ENCODE measurements at regions not wholly inside any gene's neighbourhood (a gene's known extent, or its start where the extent isn't known, plus 50 kb on each side); places are given as distances from the start of the nearest gene placed in this dataset.
A peak's percentile ranks its signal among the peaks of the same experiment; 100 is the strongest.

DNA sequence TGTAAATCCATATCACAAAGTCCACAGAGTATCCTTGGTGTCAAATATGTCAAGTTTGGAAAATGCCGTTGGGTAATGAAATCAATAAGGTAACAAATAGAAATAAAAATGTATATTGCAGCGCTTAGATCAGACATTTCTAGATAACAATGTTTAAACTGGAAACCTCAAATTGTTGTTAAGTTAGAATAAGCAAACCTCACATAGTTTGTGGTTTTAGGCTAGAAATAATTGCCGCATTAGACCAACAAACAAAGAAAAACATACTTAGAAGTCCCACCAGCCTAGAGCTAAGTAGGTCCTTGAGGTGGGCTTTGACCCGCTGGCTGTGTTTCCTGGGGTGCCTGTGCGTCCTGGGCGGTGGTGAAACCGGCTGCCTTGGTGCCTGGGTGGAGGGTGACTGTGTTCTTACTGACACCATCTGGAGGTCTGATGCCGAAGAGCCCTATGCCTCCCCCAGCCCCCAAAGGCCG is 71.4 kb downstream of the DACT2 start:
- Histone ChIP-seq H3K9ac (ENCODE audit: low read length) (no peak overlapping the region), H2AFZ (ENCODE audit: low read length) (no peak overlapping the region), H4K20me1 (ENCODE audit: insufficient read depth, low read length) (no peaks in the 10 kb centered on the region), H3K9me3 (replicated peaks; ENCODE audit: insufficient read depth, low read length) (no peaks in the 10 kb centered on the region), H3K27ac (ENCODE audit: low read length) (no peak overlapping the region), H3K79me2 (ENCODE audit: low read length) (no peaks in the 10 kb centered on the region), H3K36me3 (replicated peaks; ENCODE audit: insufficient read depth, low read length) (no peaks in the 10 kb centered on the region), H3K4me3 (ENCODE audit: low read length) (no peak overlapping the region), H3F3A (ENCODE audit: insufficient read depth, low read length) (no peaks in the 10 kb centered on the region), H3K4me1 (ENCODE audit: low read length) (no peaks in the 10 kb centered on the region), H3K27me3 (replicated peaks; ENCODE audit: insufficient read depth, low read length) (no peaks in the 10 kb centered on the region; the same call in 1 of the 2 replicates), H3K4me2 (ENCODE audit: low read depth, low read length) (no peak overlapping the region), H3K9me2 (replicated peaks; ENCODE audit: insufficient read depth, low read length) (no peaks in the 10 kb centered on the region)
- DNase-seq = no peak
- no peak for TF ChIP-seq EZH2phosphoT487 (IDR thresholded peaks at IDR 0.05; ENCODE audit: low read length)

DNA sequence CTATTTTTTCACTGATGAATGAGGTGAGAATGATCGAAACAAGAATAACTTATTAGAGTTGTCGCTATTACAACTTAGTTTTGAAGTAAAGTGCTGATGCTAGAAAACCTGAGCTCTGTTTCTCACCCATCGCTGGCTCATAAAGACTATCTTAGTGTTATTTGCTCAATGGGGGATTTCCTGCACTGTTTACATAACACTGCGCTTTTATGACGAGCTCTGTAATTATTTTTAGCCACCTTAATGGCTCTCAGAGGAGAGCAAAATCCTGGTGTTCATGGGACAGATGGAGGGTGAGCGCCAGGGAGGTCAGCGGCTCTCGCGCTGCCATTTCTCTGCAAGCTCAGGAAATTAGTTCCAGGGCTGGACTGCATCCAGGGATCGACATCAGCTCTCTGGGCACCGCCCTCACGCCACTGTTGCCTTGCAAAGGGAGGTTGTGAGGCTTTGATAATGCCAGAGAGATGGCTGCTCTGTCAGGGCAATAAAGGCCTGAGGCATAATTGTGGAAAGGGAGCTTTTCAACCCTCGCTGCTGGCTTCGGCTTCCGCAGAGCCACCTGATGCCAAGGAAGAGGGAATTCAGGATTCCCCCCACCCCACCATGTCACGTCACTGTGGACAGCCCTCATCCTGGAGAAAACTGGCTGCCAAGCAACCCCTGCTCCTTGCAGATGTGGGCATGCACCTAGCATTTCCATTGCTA is 72.0 kb downstream of the DACT2 start:
- Histone ChIP-seq H3F3A (ENCODE audit: insufficient read depth, low read length) (no peaks in the 10 kb centered on the region), H3K79me2 (ENCODE audit: low read length) (no peaks in the 10 kb centered on the region), H3K9ac (ENCODE audit: low read length) (no peak overlapping the region), H3K4me1 (ENCODE audit: low read length) (no peaks in the 10 kb centered on the region), H3K9me3 (replicated peaks; ENCODE audit: insufficient read depth, low read length) (no peaks in the 10 kb centered on the region), H3K4me3 (ENCODE audit: low read length) (no peak overlapping the region), H3K9me2 (replicated peaks; ENCODE audit: insufficient read depth, low read length) (no peaks in the 10 kb centered on the region), H3K27ac (ENCODE audit: low read length) (no peak overlapping the region), H3K36me3 (replicated peaks; ENCODE audit: insufficient read depth, low read length) (no peaks in the 10 kb centered on the region), H4K20me1 (ENCODE audit: insufficient read depth, low read length) (no peaks in the 10 kb centered on the region), H3K4me2 (ENCODE audit: low read depth, low read length) (no peak overlapping the region), H2AFZ (ENCODE audit: low read length) (no peak overlapping the region), H3K27me3 (replicated peaks; ENCODE audit: insufficient read depth, low read length) (no peaks in the 10 kb centered on the region; the same call in 1 of the 2 replicates)
- TF ChIP-seq EZH2phosphoT487 (IDR thresholded peaks at IDR 0.05; ENCODE audit: low read length) = no peak
- TF ChIP-seq, protein P1, sequence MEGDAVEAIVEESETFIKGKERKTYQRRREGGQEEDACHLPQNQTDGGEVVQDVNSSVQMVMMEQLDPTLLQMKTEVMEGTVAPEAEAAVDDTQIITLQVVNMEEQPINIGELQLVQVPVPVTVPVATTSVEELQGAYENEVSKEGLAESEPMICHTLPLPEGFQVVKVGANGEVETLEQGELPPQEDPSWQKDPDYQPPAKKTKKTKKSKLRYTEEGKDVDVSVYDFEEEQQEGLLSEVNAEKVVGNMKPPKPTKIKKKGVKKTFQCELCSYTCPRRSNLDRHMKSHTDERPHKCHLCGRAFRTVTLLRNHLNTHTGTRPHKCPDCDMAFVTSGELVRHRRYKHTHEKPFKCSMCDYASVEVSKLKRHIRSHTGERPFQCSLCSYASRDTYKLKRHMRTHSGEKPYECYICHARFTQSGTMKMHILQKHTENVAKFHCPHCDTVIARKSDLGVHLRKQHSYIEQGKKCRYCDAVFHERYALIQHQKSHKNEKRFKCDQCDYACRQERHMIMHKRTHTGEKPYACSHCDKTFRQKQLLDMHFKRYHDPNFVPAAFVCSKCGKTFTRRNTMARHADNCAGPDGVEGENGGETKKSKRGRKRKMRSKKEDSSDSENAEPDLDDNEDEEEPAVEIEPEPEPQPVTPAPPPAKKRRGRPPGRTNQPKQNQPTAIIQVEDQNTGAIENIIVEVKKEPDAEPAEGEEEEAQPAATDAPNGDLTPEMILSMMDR (IDR thresholded peaks at IDR 0.05; ENCODE audit: low read length) = no peak
- TF ChIP-seq EZH2 (optimal IDR thresholded peaks at IDR 0.05; ENCODE audit: low read depth, low read length) = no peak
- peak; percentile 11 for DNase-seq

DNA sequence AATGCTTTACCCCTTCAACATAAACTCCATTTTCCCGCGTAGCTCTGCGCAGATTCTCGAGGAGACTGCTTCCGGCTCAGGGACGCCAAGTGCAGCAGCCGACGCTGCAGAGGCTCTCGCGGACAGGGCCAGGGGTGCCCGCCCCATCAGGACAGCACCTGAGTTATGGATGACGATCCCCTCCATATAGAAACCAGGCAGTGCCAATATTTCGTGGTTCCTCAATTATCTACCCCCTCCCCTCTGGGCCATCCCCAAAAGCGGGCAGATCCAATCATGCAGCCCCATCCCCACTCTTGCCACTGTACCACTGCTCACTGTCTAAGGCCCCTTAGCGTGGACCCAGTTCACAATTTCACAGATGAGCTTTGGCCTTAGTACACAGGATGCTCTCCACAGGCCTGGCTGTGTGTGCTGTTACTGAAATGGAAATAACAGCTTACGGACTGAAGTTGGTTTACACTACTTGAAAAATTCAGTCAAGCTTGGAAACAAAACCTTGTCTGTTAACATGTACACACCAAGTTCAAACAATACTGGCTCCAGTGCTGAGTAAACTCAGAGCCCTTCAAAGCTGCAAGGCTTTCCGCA is 74.5 kb downstream of the DACT2 start:
- no peak for DNase-seq
- no peak for TF ChIP-seq EZH2phosphoT487 (IDR thresholded peaks at IDR 0.05; ENCODE audit: low read length)
- TF ChIP-seq, protein P1 (IDR thresholded peaks at IDR 0.05; ENCODE audit: low read length) = no peak
- TF ChIP-seq EZH2 (optimal IDR thresholded peaks at IDR 0.05; ENCODE audit: low read depth, low read length) = no peak
- no peak overlapping the region for H2AFZ ChIP-seq (ENCODE audit: low read length)
- no peaks in the 10 kb centered on the region for H3K79me2 ChIP-seq (ENCODE audit: low read length)
- H3K4me2 ChIP-seq (ENCODE audit: low read depth, low read length) = no peak overlapping the region
- no peaks in the 10 kb centered on the region for H3F3A ChIP-seq (ENCODE audit: insufficient read depth, low read length)
- H3K4me3 ChIP-seq (ENCODE audit: low read length) = no peak overlapping the region
- no peaks in the 10 kb centered on the region for H3K36me3 ChIP-seq (replicated peaks; ENCODE audit: insufficient read depth, low read length)
- H3K9ac ChIP-seq (ENCODE audit: low read length) = no peak overlapping the region
- no peaks in the 10 kb centered on the region for H4K20me1 ChIP-seq (ENCODE audit: insufficient read depth, low read length)
- no peaks in the 10 kb centered on the region for H3K9me2 ChIP-seq (replicated peaks; ENCODE audit: insufficient read depth, low read length)
- no peaks in the 10 kb centered on the region; the same call in 1 of the 2 replicates for H3K27me3 ChIP-seq (replicated peaks; ENCODE audit: insufficient read depth, low read length)
- no peaks in the 10 kb centered on the region for H3K4me1 ChIP-seq (ENCODE audit: low read length)
- no peak overlapping the region for H3K27ac ChIP-seq (ENCODE audit: low read length)
- no peaks in the 10 kb centered on the region for H3K9me3 ChIP-seq (replicated peaks; ENCODE audit: insufficient read depth, low read length)
